ENCODE measurements at regions not wholly inside any gene's neighbourhood (a gene's known extent, or its start where the extent isn't known, plus 50 kb on each side); places are given as distances from the start of the nearest gene placed in this dataset.

DNA sequence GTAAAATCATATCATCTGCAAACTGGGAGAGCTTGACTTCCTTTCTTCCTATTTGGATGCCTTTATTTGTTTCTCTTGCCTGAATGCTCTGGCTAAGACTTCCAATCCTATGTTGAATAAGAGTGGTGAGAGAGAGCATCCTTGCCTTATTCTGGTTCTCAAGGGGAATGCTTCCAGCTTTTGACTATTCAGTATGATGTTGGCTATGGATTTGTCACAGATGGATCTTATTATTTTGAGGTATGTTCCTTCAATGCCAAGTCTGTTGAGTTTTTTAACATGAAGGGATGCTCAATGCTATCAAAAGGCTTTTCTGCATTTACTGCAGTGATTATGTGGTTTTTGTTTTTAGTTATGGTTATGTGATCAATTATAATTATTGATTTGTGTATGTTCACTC lies 2144.6 kb upstream of the TENM3 start:
- DNase-seq (ENCODE audit: low spot score) = no peak
- BruUV-seq (replicated peaks) = no TSS peak

DNA sequence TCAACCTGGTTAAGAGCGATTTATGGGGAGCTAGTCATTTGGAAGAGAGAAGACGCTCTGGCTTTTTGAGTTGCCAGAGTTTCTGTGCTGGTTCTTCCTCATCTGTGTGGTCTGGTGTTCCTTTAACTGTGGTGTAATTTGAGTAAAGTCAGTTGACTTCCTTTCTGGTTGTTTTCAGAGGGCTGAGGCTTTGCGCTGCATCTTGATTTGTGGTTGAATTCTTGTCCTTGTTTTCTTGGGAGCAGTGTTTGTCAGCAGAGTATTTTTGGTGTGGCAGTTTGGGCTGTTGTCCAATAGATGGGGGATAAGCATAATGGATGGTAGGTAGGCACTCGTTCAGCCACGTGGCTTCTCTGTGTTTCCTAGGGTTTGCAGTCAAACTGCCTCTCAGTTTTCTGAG lies 2143.2 kb upstream of the TENM3 start:
- H3K9me3 ChIP-seq (ENCODE audit: low read depth, low read length, poor library complexity, severe bottlenecking) = no peaks in the 10 kb centered on the region
- H3K36me3 ChIP-seq (ENCODE audit: insufficient read depth, low read length, poor library complexity, severe bottlenecking) = no peaks in the 10 kb centered on the region
- no peak overlapping the region for H3K27ac ChIP-seq (ENCODE audit: low read depth, low read length, poor library complexity, severe bottlenecking)
- no peak for DNase-seq (ENCODE audit: low spot score)
- ChIA-PET CTCF (no interaction called here), POLR2A (ENCODE audit: low non-redundant PET) (interaction anchor here (0.6 kb wide), 1 partner anchor 14 kb away, joined by 4 read pairs; no protein-coding TSS in a partner anchor)
- H3K4me1 ChIP-seq (ENCODE audit: insufficient read depth, low read length, poor library complexity, severe bottlenecking) = no peaks in the 10 kb centered on the region
- TF ChIP-seq EZH2 (IDR thresholded peaks at IDR 0.05; ENCODE audit: borderline replicate concordance, low read depth, low read length, poor library complexity, severe bottlenecking) = no peak
- TF ChIP-seq, protein P1, sequence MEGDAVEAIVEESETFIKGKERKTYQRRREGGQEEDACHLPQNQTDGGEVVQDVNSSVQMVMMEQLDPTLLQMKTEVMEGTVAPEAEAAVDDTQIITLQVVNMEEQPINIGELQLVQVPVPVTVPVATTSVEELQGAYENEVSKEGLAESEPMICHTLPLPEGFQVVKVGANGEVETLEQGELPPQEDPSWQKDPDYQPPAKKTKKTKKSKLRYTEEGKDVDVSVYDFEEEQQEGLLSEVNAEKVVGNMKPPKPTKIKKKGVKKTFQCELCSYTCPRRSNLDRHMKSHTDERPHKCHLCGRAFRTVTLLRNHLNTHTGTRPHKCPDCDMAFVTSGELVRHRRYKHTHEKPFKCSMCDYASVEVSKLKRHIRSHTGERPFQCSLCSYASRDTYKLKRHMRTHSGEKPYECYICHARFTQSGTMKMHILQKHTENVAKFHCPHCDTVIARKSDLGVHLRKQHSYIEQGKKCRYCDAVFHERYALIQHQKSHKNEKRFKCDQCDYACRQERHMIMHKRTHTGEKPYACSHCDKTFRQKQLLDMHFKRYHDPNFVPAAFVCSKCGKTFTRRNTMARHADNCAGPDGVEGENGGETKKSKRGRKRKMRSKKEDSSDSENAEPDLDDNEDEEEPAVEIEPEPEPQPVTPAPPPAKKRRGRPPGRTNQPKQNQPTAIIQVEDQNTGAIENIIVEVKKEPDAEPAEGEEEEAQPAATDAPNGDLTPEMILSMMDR (conservative IDR thresholded peaks at IDR 0.05; ENCODE audit: low read depth, low read length) = no peak
- intact Hi-C loops (cut with micrococcal nuclease; ENCODE audit: unreplicated experiment) = no loop called here
- no peaks in the 10 kb centered on the region for H3K27me3 ChIP-seq (replicated peaks; ENCODE audit: insufficient read depth, low read depth, low read length, poor library complexity)
- BruUV-seq (replicated peaks) = no TSS peak
- H3K4me3 ChIP-seq (ENCODE audit: low read depth, low read length, poor library complexity, severe bottlenecking) = no peak overlapping the region

More for the DNA sequence above, 2144.6 kb upstream of the TENM3 start:
- CTCF ChIA-PET = no interaction called here
- intact Hi-C loops (cut with micrococcal nuclease; ENCODE audit: unreplicated experiment) = no loop called here
- Histone ChIP-seq H3K36me3 (ENCODE audit: insufficient read depth, low read length, poor library complexity, severe bottlenecking) (no peaks in the 10 kb centered on the region), H3K27me3 (replicated peaks; ENCODE audit: insufficient read depth, low read depth, low read length, poor library complexity) (no peaks in the 10 kb centered on the region), H3K4me1 (ENCODE audit: insufficient read depth, low read length, poor library complexity, severe bottlenecking) (no peaks in the 10 kb centered on the region), H3K4me3 (ENCODE audit: low read depth, low read length, poor library complexity, severe bottlenecking) (no peak overlapping the region), H3K9me3 (ENCODE audit: low read depth, low read length, poor library complexity, severe bottlenecking) (no peaks in the 10 kb centered on the region), H3K27ac (ENCODE audit: low read depth, low read length, poor library complexity, severe bottlenecking) (no peak overlapping the region)
- POLR2A ChIA-PET (ENCODE audit: low non-redundant PET) = no interaction called here
- TF ChIP-seq EZH2 (IDR thresholded peaks at IDR 0.05; ENCODE audit: borderline replicate concordance, low read depth, low read length, poor library complexity, severe bottlenecking) = no peak
- TF ChIP-seq, protein P1 (conservative IDR thresholded peaks at IDR 0.05; ENCODE audit: low read depth, low read length) = no peak

DNA sequence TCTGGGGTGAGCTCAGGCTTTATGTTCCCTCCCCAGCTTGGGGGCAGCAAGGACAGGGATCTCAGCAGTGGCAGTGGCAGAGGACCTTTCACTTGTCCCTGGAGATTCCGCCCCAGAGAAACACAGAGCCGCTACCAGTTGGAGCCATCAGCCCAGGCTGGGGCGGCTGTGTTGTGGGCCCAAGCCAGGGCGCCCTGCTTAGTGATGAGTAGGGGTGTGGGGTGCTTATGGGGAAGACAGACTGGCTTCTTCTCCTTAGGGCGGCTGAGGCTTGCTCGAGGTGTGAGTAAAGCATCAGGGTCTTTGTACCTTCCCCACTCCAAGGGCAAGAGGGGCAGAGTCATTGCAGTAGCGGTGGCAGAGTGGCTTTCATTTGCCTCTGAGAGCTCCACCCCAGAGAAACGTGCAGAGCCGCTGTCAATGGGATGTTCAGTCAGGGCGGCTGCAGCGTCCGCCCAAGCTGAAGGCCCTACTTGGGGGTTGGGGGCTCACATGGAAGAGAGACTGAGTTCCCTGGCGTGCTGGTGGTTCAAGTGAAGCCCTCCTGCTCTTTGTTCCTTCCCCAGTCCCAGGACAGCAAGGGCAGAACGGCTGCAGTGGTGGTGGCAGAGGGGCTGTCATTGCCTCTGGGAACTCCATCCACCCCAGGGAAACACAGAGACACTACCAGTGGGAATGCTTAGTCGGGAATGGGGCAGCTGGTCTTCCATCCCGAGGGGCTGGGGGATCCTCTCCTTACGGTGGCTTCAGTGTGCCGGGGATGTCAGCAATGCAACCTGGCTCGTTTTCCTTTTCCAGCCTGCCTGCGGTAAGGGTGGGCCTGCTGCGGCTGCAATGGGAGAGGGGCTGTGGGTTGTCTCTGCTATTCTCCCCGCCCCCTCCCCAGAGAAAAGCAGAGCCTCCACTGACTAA lies 2142.5 kb upstream of the TENM3 start:
- DNase-seq (ENCODE audit: low spot score) = no peak
- no peaks in the 10 kb centered on the region for H3K4me1 ChIP-seq (ENCODE audit: insufficient read depth, low read length, poor library complexity, severe bottlenecking)
- no peak overlapping the region for H3K4me3 ChIP-seq (ENCODE audit: low read depth, low read length, poor library complexity, severe bottlenecking)
- no TSS peak for BruUV-seq (replicated peaks)
- no peak overlapping the region for H3K27ac ChIP-seq (ENCODE audit: low read depth, low read length, poor library complexity, severe bottlenecking)
- POLR2A ChIA-PET (ENCODE audit: low non-redundant PET) = no interaction called here
- H3K27me3 ChIP-seq (replicated peaks; ENCODE audit: insufficient read depth, low read depth, low read length, poor library complexity) = no peaks in the 10 kb centered on the region
- CTCF ChIA-PET = no interaction called here
- no peaks in the 10 kb centered on the region for H3K9me3 ChIP-seq (ENCODE audit: low read depth, low read length, poor library complexity, severe bottlenecking)
- no peaks in the 10 kb centered on the region for H3K36me3 ChIP-seq (ENCODE audit: insufficient read depth, low read length, poor library complexity, severe bottlenecking)
- intact Hi-C loops (cut with micrococcal nuclease; ENCODE audit: unreplicated experiment) = no loop called here
- TF ChIP-seq EZH2 (IDR thresholded peaks at IDR 0.05; ENCODE audit: borderline replicate concordance, low read depth, low read length, poor library complexity, severe bottlenecking) = no peak
- TF ChIP-seq, protein P1 (conservative IDR thresholded peaks at IDR 0.05; ENCODE audit: low read depth, low read length) = no peak
